ENCODE measurements at regions not wholly inside any gene's neighbourhood (a gene's known extent, or its start where the extent isn't known, plus 50 kb on each side); places are given as distances from the start of the nearest gene placed in this dataset.

- TF ChIP-seq POLR2AphosphoS5 (IDR thresholded peaks at IDR 0.05; ENCODE audit: low read depth) (no peak), CTCF (IDR thresholded peaks at IDR 0.05; ENCODE audit: insufficient read depth, low read length) (no peak), SPI1 (IDR thresholded peaks at IDR 0.05; ENCODE audit: borderline replicate concordance, low read depth) (no peak), REST (IDR thresholded peaks at IDR 0.05; ENCODE audit: insufficient replicate concordance, low read depth) (no peak), GABPA (IDR thresholded peaks at IDR 0.05; ENCODE audit: low read depth) (no peak)
Measured at GRCh38 chr3:147755310-147755709, 346.1 kb downstream of the ZIC1 start.

Data from HL-60 (cell line).